HG03196 (cell line): ENCODE measurements at regions not wholly inside any gene's neighbourhood (a gene's known extent, or its start where the extent isn't known, plus 50 kb on each side); places are given as distances from the start of the nearest gene placed in this dataset.

Experiments
- ATAC-seq: cut with Tn5 transposase; IDR thresholded peaks from one replicate; pipeline ENCODE4 v1.9.1; 2021; ENCODE audit not compliant: unreplicated experiment

GRCh38 chr6:164336455-164336854 is 921.9 kb downstream of the QKI start:
- ATAC-seq = no peak

- ATAC-seq = no peak
Observed at GRCh38 chr6:164331026-164331425, 916.5 kb downstream of the QKI start.

GRCh38 chr6:164325168-164325567 is 910.6 kb downstream of the QKI start:
- ATAC-seq = no peak

GRCh38 chr6:164322533-164322932 is 908.0 kb downstream of the QKI start:
- ATAC-seq = no peak

- no peak for ATAC-seq
Observed at GRCh38 chr6:164321297-164321696, 906.8 kb downstream of the QKI start.

GRCh38 chr6:164315376-164315775 is 900.9 kb downstream of the QKI start:
- no peak for ATAC-seq

GRCh38 chr6:164308339-164308738 is 893.8 kb downstream of the QKI start:
- no peak for ATAC-seq

- ATAC-seq = no peak
Observed at GRCh38 chr6:164303102-164303964, 888.8 kb downstream of the QKI start.

- ATAC-seq = no peak
Observed at GRCh38 chr6:164296411-164296810, 881.9 kb downstream of the QKI start.

GRCh38 chr6:164294047-164294784 is 879.7 kb downstream of the QKI start:
- ATAC-seq = no peak

- ATAC-seq = no peak
Observed at GRCh38 chr6:164291224-164291623, 876.7 kb downstream of the QKI start.

- ATAC-seq = no peak
Observed at GRCh38 chr6:164290101-164290500, 875.6 kb downstream of the QKI start.

- no peak for ATAC-seq
Observed at GRCh38 chr6:164286011-164286410, 871.5 kb downstream of the QKI start.

- ATAC-seq = no peak
Observed at GRCh38 chr6:164283574-164283973, 869.1 kb downstream of the QKI start.

- no peak for ATAC-seq
Observed at GRCh38 chr6:164276211-164276610, 861.7 kb downstream of the QKI start.

- ATAC-seq = no peak
Observed at GRCh38 chr6:164275773-164276172, 861.3 kb downstream of the QKI start.

GRCh38 chr6:164274493-164274892 is 860.0 kb downstream of the QKI start:
- ATAC-seq = no peak

- no peak for ATAC-seq
Observed at GRCh38 chr6:164273491-164273890, 859.0 kb downstream of the QKI start.

GRCh38 chr6:164266851-164267250 is 852.3 kb downstream of the QKI start:
- ATAC-seq = no peak

- no peak for ATAC-seq
Observed at GRCh38 chr6:164262348-164262747, 847.8 kb downstream of the QKI start.

- ATAC-seq = no peak
Observed at GRCh38 chr6:164258421-164258820, 843.9 kb downstream of the QKI start.

- ATAC-seq = no peak
Observed at GRCh38 chr6:164252948-164253347, 838.4 kb downstream of the QKI start.
